DOHH2 (cell line): ENCODE measurements at regions not wholly inside any gene's neighbourhood (a gene's known extent, or its start where the extent isn't known, plus 50 kb on each side); places are given as distances from the start of the nearest gene placed in this dataset.

Experiments used
- H3F3A ChIP-seq: fragments of 200-600 bp; sonication (generic), shearing (Covaris generic); 2 replicates; pipeline ENCODE4 v1.6.0; 2016; ENCODE audit warnings: antibody characterized with exemption, mild to moderate bottlenecking; ENCODE audit not compliant: control insufficient read depth, insufficient read depth
- H3K27ac ChIP-seq: fragments of 200-600 bp; sonication (generic); 2 replicates; pipeline ENCODE4 v1.5.1; 2014; ENCODE audit warnings: low read depth, mild to moderate bottlenecking, low read length, moderate library complexity
- H3K27me3 ChIP-seq: fragments of 200-600 bp; sonication (generic); 2 replicates; pipeline ENCODE4 v1.6.1; 2014; ENCODE audit warnings: mild to moderate bottlenecking, low read length, mixed read lengths; ENCODE audit not compliant: control insufficient read depth
- H3K36me3 ChIP-seq: fragments of 200-600 bp; sonication (generic); 2 replicates; pipeline ENCODE4 v1.6.1; 2014; ENCODE audit warnings: mild to moderate bottlenecking, low read length, moderate library complexity, mixed read lengths; ENCODE audit not compliant: control insufficient read depth
- H3K4me1 ChIP-seq: fragments of 200-600 bp; sonication (generic); 2 replicates; pipeline ENCODE4 v1.6.1; 2014; ENCODE audit warnings: mild to moderate bottlenecking, low read length, mixed read lengths; ENCODE audit not compliant: control insufficient read depth
- H3K4me2 ChIP-seq: fragments of 200-600 bp; sonication (generic); 2 replicates; pipeline ENCODE4 v1.6.0; 2014; ENCODE audit warnings: mild to moderate bottlenecking, low read length, moderate library complexity
- H3K4me3 ChIP-seq: fragments of 200-600 bp; sonication (generic); 2 replicates; pipeline ENCODE4 v1.5.1; 2014; ENCODE audit warnings: mild to moderate bottlenecking, low read length, mixed read lengths
- H3K79me2 ChIP-seq: fragments of 200-600 bp; sonication (generic); 2 replicates; pipeline ENCODE4 v1.6.1; 2014; ENCODE audit warnings: mild to moderate bottlenecking, low read length, mixed read lengths; ENCODE audit not compliant: control insufficient read depth
- H3K9me2 ChIP-seq: fragments of 200-600 bp; sonication (generic); replicated peaks from 2 replicates; pipeline ENCODE4 v1.6.1; 2014; ENCODE audit warnings: mild to moderate bottlenecking, low read length, mixed read lengths; ENCODE audit not compliant: control insufficient read depth
- H3K9me3 ChIP-seq: fragments of 200-600 bp; sonication (generic); 2 replicates; pipeline ENCODE4 v1.6.1; 2014; ENCODE audit warnings: antibody characterized with exemption, low read length, mixed read lengths; ENCODE audit not compliant: control insufficient read depth, insufficient read depth
- H4K20me1 ChIP-seq: fragments of 200-600 bp; sonication (generic); 2 replicates; pipeline ENCODE4 v1.6.0; 2014; ENCODE audit warnings: low read depth, mild to moderate bottlenecking, antibody characterized with exemption, low read length, moderate library complexity; ENCODE audit not compliant: control insufficient read depth, insufficient read depth
- EZH2phosphoT487 ChIP-seq: fragments of 200-600 bp; sonication (generic); IDR thresholded peaks from 2 replicates; pipeline ENCODE4 v1.6.1; 2017; ENCODE audit warnings: borderline replicate concordance, mild to moderate bottlenecking, antibody characterized with exemption, low read length, moderate library complexity, mixed read lengths
- TF ChIP-seq, protein P1 (sequence below): fragments of 200-600 bp; sonication (generic); IDR thresholded peaks from one replicate; pipeline ENCODE4 v1.5.1; 2014; ENCODE audit warnings: antibody characterized with exemption, mild to moderate bottlenecking, low read depth, low read length; ENCODE audit not compliant: poor library complexity, severe bottlenecking

DNA sequence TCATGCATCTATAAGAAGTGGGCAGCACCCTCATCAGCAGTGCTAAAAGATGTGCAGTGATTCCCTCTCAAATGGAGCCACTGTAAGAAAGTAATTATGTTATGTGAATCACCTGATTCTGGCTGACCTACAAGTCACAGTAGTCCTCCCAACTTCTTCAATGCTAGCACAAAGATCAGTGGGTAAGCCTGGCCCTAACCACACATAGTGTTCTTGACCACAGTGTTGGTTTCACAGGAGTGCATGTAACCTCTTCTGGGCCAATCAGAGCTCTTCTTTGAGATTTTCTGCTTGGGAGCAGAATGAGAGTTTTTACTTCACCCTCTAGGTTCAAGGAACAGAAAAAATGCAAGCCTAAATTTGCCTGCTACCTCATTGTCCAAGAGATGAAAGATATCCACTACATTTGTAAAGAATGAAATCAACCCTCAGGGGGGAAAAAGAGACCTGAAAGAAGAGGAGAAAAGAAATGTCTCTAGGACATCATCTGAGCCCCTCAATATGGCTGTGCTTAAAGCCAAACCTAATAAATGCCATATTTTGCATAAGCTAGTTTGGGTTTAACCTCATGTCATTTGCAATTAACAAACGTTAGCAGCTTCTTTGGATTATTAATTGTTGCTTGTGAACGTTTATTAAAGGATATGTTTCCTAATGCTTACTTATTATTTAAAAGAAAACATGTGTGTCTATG lies 65.3 kb upstream of the ADRB2 start:
- H3K4me3 ChIP-seq, result no peak overlapping the region
- no peaks in the 10 kb centered on the region for H3K4me1 ChIP-seq
- H3F3A ChIP-seq, result no peaks in the 10 kb centered on the region
- no peak overlapping the region for H3K4me2 ChIP-seq
- H4K20me1 ChIP-seq, result no peaks in the 10 kb centered on the region
- no peaks in the 10 kb centered on the region for H3K79me2 ChIP-seq
- no peak overlapping the region for H3K27ac ChIP-seq
- H3K36me3 ChIP-seq, result no peaks in the 10 kb centered on the region
- no peaks in the 10 kb centered on the region for H3K9me3 ChIP-seq
- H3K27me3 ChIP-seq, result no peaks in the 10 kb centered on the region
- no peak for TF ChIP-seq EZH2phosphoT487
- TF ChIP-seq, protein P1, sequence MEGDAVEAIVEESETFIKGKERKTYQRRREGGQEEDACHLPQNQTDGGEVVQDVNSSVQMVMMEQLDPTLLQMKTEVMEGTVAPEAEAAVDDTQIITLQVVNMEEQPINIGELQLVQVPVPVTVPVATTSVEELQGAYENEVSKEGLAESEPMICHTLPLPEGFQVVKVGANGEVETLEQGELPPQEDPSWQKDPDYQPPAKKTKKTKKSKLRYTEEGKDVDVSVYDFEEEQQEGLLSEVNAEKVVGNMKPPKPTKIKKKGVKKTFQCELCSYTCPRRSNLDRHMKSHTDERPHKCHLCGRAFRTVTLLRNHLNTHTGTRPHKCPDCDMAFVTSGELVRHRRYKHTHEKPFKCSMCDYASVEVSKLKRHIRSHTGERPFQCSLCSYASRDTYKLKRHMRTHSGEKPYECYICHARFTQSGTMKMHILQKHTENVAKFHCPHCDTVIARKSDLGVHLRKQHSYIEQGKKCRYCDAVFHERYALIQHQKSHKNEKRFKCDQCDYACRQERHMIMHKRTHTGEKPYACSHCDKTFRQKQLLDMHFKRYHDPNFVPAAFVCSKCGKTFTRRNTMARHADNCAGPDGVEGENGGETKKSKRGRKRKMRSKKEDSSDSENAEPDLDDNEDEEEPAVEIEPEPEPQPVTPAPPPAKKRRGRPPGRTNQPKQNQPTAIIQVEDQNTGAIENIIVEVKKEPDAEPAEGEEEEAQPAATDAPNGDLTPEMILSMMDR, result no peak
- no peaks in the 10 kb centered on the region for H3K9me2 ChIP-seq

DNA sequence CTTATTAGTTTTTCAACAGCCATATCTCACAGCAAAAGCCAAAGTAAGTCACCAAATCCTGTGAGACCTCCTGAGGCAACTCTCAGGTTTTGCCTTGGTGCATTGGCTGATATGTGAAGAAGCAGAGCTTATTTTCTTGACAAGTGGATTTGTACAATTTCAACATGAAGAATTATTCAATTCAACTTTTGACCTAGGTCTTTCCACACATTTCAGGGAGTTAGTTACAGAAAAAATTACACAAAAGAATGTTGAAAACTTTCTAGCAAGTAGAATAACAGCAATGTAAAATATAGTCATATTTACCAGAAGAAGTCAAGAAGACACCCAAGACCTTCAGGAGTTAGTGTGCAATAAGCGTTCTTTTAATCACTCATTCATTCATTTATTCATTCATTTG lies 62.4 kb upstream of the ADRB2 start:
- Histone ChIP-seq H3F3A (no peaks in the 10 kb centered on the region), H3K9me2 (no peaks in the 10 kb centered on the region), H3K79me2 (no peaks in the 10 kb centered on the region), H3K27ac (no peak overlapping the region), H3K9me3 (no peaks in the 10 kb centered on the region), H3K27me3 (0 out of 2 replicates have a peak, but pooled peaks cover 3% of the 10 kb centered on the region), H3K4me1 (no peaks in the 10 kb centered on the region), H3K4me2 (no peak overlapping the region), H4K20me1 (no peaks in the 10 kb centered on the region), H3K36me3 (no peaks in the 10 kb centered on the region), H3K4me3 (no peak overlapping the region)
- TF ChIP-seq, protein P1, result no peak
- no peak for TF ChIP-seq EZH2phosphoT487

- Histone ChIP-seq H3K27me3 (0 out of 2 replicates have a peak, but pooled peaks cover 3% of the 10 kb centered on the region), H3K27ac (no peak overlapping the region), H3K4me2 (no peak overlapping the region), H3K79me2 (no peaks in the 10 kb centered on the region), H3K36me3 (no peaks in the 10 kb centered on the region), H3F3A (no peaks in the 10 kb centered on the region), H3K4me3 (no peak overlapping the region), H3K4me1 (no peaks in the 10 kb centered on the region), H3K9me2 (no peaks in the 10 kb centered on the region), H3K9me3 (no peaks in the 10 kb centered on the region), H4K20me1 (no peaks in the 10 kb centered on the region)
- no peak for TF ChIP-seq EZH2phosphoT487
- TF ChIP-seq, protein P1, result no peak
Observed at GRCh38 chr5:148765061-148765460, 61.4 kb upstream of the ADRB2 start.
